ENCODE measurements at regions not wholly inside any gene's neighbourhood (a gene's known extent, or its start where the extent isn't known, plus 50 kb on each side); places are given as distances from the start of the nearest gene placed in this dataset.

DNA sequence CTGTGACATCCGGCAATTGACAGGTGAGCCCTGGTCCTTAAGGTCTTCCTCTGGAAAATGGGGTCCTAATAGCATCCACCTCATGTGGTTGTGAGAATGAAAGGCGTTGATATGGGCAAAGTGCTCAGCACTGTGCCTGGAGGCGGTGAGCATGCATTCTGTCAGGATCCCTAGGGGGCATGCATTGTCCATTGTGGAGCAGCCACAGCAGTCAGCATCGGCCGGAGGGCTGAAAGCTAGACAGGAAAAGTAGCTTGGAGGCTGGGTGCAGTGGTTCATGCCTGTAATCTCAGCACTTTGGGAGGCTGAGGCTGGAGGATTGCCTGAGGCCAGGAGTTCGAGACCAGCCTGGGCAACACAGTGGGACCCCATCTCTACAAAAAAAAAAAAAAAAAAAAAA lies 122.2 kb downstream of the LHX2 start:
- TF ChIP-seq, protein P1, sequence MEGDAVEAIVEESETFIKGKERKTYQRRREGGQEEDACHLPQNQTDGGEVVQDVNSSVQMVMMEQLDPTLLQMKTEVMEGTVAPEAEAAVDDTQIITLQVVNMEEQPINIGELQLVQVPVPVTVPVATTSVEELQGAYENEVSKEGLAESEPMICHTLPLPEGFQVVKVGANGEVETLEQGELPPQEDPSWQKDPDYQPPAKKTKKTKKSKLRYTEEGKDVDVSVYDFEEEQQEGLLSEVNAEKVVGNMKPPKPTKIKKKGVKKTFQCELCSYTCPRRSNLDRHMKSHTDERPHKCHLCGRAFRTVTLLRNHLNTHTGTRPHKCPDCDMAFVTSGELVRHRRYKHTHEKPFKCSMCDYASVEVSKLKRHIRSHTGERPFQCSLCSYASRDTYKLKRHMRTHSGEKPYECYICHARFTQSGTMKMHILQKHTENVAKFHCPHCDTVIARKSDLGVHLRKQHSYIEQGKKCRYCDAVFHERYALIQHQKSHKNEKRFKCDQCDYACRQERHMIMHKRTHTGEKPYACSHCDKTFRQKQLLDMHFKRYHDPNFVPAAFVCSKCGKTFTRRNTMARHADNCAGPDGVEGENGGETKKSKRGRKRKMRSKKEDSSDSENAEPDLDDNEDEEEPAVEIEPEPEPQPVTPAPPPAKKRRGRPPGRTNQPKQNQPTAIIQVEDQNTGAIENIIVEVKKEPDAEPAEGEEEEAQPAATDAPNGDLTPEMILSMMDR (conservative IDR thresholded peaks at IDR 0.05; ENCODE audit: low read length): peak; percentile 51
- no peak for TF ChIP-seq EZH2phosphoT487 (IDR thresholded peaks at IDR 0.05; ENCODE audit: borderline replicate concordance)
